HepG2 (cell line): ENCODE measurements at regions not wholly inside any gene's neighbourhood (a gene's known extent, or its start where the extent isn't known, plus 50 kb on each side); places are given as distances from the start of the nearest gene placed in this dataset.
A peak's percentile ranks its signal among the peaks of the same experiment; 100 is the strongest.

ENCODE experiments used
- ARID5B ChIP-seq: IDR thresholded peaks from 2 replicates; pipeline ENCODE4 v1.4.0; 2020; ENCODE audit warnings: mild to moderate bottlenecking, missing genetic modification reagents
- DPF2 ChIP-seq: sonication (generic); formaldehyde crosslinking; IDR thresholded peaks from 2 replicates; pipeline ENCODE4 v1.4.0; 2020; ENCODE audit warnings: mild to moderate bottlenecking, low read depth, missing genetic modification reagents, borderline replicate concordance
- GMEB2 ChIP-seq: IDR thresholded peaks from 2 replicates; pipeline ENCODE4 v1.6.1; 2016; ENCODE audit warnings: missing biosample characterization, missing genetic modification reagents, low read depth
- MAFF ChIP-seq: IDR thresholded peaks from 2 replicates; pipeline ENCODE4 v1.6.1; 2011; ENCODE audit warnings: low read depth, low read length, improper control_type of control experiment
- PRDM10 ChIP-seq: sonication (generic); formaldehyde crosslinking; IDR thresholded peaks from 2 replicates; pipeline ENCODE4 v1.4.0; 2020; ENCODE audit warnings: low read depth, missing genetic modification reagents
- SCMH1 ChIP-seq: sonication (generic); formaldehyde crosslinking; IDR thresholded peaks from 2 replicates; pipeline ENCODE4 v1.9.0; 2021; ENCODE audit warnings: missing genetic modification reagents, mild to moderate bottlenecking, borderline replicate concordance
- TIGD3 ChIP-seq: sonication (generic); formaldehyde crosslinking; IDR thresholded peaks from 2 replicates; pipeline ENCODE4 v1.5.1; 2020; ENCODE audit warnings: mild to moderate bottlenecking, missing genetic modification reagents, borderline replicate concordance
- TRIM24 ChIP-seq: sonication (generic); formaldehyde crosslinking; IDR thresholded peaks from 2 replicates; pipeline ENCODE4 v1.8.0; 2022; ENCODE audit warnings: mild to moderate bottlenecking, missing genetic modification reagents
- ZNF281 ChIP-seq: sonication (generic); formaldehyde crosslinking; IDR thresholded peaks from 2 replicates; pipeline ENCODE4 v1.4.0; 2020; ENCODE audit warnings: missing genetic modification reagents, borderline replicate concordance
- ZNF44 ChIP-seq: sonication (generic); formaldehyde crosslinking; IDR thresholded peaks from 2 replicates; pipeline ENCODE4 v1.5.1; 2020; ENCODE audit warnings: mild to moderate bottlenecking, missing genetic modification reagents
- ZNF597 ChIP-seq: sonication (generic); formaldehyde crosslinking; IDR thresholded peaks from 2 replicates; pipeline ENCODE4 v1.5.0; 2020; ENCODE audit warnings: missing genetic modification reagents
- ZSCAN12 ChIP-seq: sonication (generic); formaldehyde crosslinking; IDR thresholded peaks from 2 replicates; pipeline ENCODE4 v1.9.0; 2021; ENCODE audit warnings: mild to moderate bottlenecking, missing genetic modification reagents

GRCh38 chr1:10936998-10937901 is 75.2 kb upstream of the TARDBP start (continued):
- TF ChIP-seq GMEB2 (CRISPR knock-in tag) (no peak), ZNF281 (CRISPR knock-in tag) (no peak), TRIM24 (no peak), PRDM10 (CRISPR knock-in tag) (peak; percentile 54; the same call in 1 of the 2 replicates), TIGD3 (no peak), SCMH1 (CRISPR knock-in tag) (no peak), ZNF44 (no peak; the same call in 1 of the 2 replicates), DPF2 (CRISPR knock-in tag) (0 out of 2 replicates have a peak, but pooled peaks have one; percentile 44), MAFF (no peak), ARID5B (CRISPR knock-in tag) (peak; percentile 91), ZSCAN12 (CRISPR knock-in tag) (no peak), ZNF597 (no peak)
